WTC11 (cell line): ENCODE measurements at regions not wholly inside any gene's neighbourhood (a gene's known extent, or its start where the extent isn't known, plus 50 kb on each side); places are given as distances from the start of the nearest gene placed in this dataset.

Source experiments
- RORB ChIP-seq: fragments of 250-450 bp; sonication (Bioruptor Pico); IDR thresholded peaks from 2 replicates; pipeline ENCODE4 v1.9.0; 2021; ENCODE audit warnings: mild to moderate bottlenecking
- ZNF423 ChIP-seq: fragments of 250-450 bp; sonication (Bioruptor Pico); IDR thresholded peaks from 2 replicates; pipeline ENCODE4 v2.1.2; 2022; ENCODE audit warnings: mild to moderate bottlenecking, moderate library complexity
- TF ChIP-seq, protein P1 (sequence below): sonication (generic); formaldehyde crosslinking; IDR thresholded peaks from 2 replicates; pipeline ENCODE4 v1.8.1; 2022; ENCODE audit warnings: mild to moderate bottlenecking, moderate library complexity, missing genetic modification reagents
- TF ChIP-seq, protein P2 (sequence below): sonication (generic); formaldehyde crosslinking; IDR thresholded peaks from 2 replicates; pipeline ENCODE4 v1.8.0; 2022; ENCODE audit warnings: mild to moderate bottlenecking, missing genetic modification reagents

DNA sequence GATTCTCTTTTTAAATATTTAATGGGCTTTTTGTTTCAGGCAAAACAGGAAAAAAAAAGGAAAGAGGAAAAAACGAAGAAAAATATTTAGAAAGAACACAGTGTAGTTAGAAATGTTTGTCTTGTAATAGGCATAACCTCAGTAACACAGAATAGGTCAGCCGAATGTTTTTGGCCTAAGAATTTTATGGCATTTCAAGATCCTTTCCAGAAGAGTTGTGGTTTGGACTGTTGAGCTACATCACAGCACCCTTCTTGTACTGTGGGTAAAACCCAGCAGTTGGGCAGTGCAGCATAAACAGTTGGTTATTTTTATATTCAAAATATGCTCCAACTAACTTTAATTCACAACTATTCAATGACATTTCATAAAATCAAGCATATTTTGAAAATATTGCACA lies 474.4 kb upstream of the AGTR1 start:
- TF ChIP-seq, protein P1, sequence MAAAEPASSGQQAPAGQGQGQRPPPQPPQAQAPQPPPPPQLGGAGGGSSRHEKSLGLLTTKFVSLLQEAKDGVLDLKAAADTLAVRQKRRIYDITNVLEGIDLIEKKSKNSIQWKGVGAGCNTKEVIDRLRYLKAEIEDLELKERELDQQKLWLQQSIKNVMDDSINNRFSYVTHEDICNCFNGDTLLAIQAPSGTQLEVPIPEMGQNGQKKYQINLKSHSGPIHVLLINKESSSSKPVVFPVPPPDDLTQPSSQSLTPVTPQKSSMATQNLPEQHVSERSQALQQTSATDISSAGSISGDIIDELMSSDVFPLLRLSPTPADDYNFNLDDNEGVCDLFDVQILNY (CRISPR knock-in tag): no peak
- TF ChIP-seq, protein P2, sequence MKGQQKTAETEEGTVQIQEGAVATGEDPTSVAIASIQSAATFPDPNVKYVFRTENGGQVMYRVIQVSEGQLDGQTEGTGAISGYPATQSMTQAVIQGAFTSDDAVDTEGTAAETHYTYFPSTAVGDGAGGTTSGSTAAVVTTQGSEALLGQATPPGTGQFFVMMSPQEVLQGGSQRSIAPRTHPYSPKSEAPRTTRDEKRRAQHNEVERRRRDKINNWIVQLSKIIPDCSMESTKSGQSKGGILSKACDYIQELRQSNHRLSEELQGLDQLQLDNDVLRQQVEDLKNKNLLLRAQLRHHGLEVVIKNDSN (CRISPR knock-in tag): no peak
- TF ChIP-seq ZNF423 (CRISPR knock-in tag) (no peak), RORB (CRISPR knock-in tag) (no peak)
